GM19455 (cell line): ENCODE measurements at regions not wholly inside any gene's neighbourhood (a gene's known extent, or its start where the extent isn't known, plus 50 kb on each side); places are given as distances from the start of the nearest gene placed in this dataset.

Source experiments
- ATAC-seq: cut with Tn5 transposase; IDR thresholded peaks from one replicate; pipeline ENCODE4 v1.9.1; 2021; ENCODE audit not compliant: unreplicated experiment

- ATAC-seq: no peak
These were observed 955.5 kb upstream of the CHORDC1 start for GRCh38 chr11:91178366-91178765.

GRCh38 chr11:91174734-91175133 is 951.9 kb upstream of the CHORDC1 start:
- no peak for ATAC-seq

GRCh38 chr11:91174193-91174592 is 951.3 kb upstream of the CHORDC1 start:
- ATAC-seq: no peak

- no peak for ATAC-seq
These were observed 950.9 kb upstream of the CHORDC1 start for GRCh38 chr11:91173701-91174100.

GRCh38 chr11:91170711-91171110 is 947.9 kb upstream of the CHORDC1 start:
- no peak for ATAC-seq

GRCh38 chr11:91164452-91164822 is 941.6 kb upstream of the CHORDC1 start:
- no peak for ATAC-seq

- ATAC-seq: no peak
These were observed 941.0 kb upstream of the CHORDC1 start for GRCh38 chr11:91163619-91164451.

GRCh38 chr11:91160661-91161060 is 937.8 kb upstream of the CHORDC1 start:
- no peak for ATAC-seq

GRCh38 chr11:91158891-91159537 is 936.2 kb upstream of the CHORDC1 start:
- ATAC-seq: no peak

GRCh38 chr11:91158297-91158696 is 935.4 kb upstream of the CHORDC1 start:
- ATAC-seq: no peak

- ATAC-seq: no peak
These were observed 933.2 kb upstream of the CHORDC1 start for GRCh38 chr11:91156041-91156440.

GRCh38 chr11:91147885-91148284 is 925.0 kb upstream of the CHORDC1 start:
- no peak for ATAC-seq

- ATAC-seq: no peak
These were observed 918.8 kb upstream of the CHORDC1 start for GRCh38 chr11:91141655-91142054.

GRCh38 chr11:91136631-91137030 is 913.8 kb upstream of the CHORDC1 start:
- no peak for ATAC-seq

- no peak for ATAC-seq
These were observed 910.5 kb upstream of the CHORDC1 start for GRCh38 chr11:91133361-91133760.

GRCh38 chr11:91129596-91129995 is 906.7 kb upstream of the CHORDC1 start:
- no peak for ATAC-seq

- ATAC-seq: no peak
These were observed 901.5 kb upstream of the CHORDC1 start for GRCh38 chr11:91124363-91124762.

GRCh38 chr11:91115116-91115515 is 892.3 kb upstream of the CHORDC1 start:
- ATAC-seq: no peak

GRCh38 chr11:91104237-91104636 is 881.4 kb upstream of the CHORDC1 start:
- no peak for ATAC-seq

- no peak for ATAC-seq
These were observed 877.6 kb upstream of the CHORDC1 start for GRCh38 chr11:91100427-91100826.

- no peak for ATAC-seq
These were observed 874.2 kb upstream of the CHORDC1 start for GRCh38 chr11:91097083-91097482.

- no peak for ATAC-seq
These were observed 870.3 kb upstream of the CHORDC1 start for GRCh38 chr11:91093141-91093540.

GRCh38 chr11:91091563-91091962 is 868.7 kb upstream of the CHORDC1 start:
- no peak for ATAC-seq
